Activated CD8-positive, alpha-beta T cell treated with anti-CD3 and anti-CD28 coated beads for 36 hours (primary cell): ENCODE measurements at regions not wholly inside any gene's neighbourhood (a gene's known extent, or its start where the extent isn't known, plus 50 kb on each side); places are given as distances from the start of the nearest gene placed in this dataset.

Source experiments
- ATAC-seq: fragments of 200-7000 bp; cut with Tn5 transposase; one replicate; pipeline ENCODE4 v1.10.0; 2021; ENCODE audit warnings: mild to moderate bottlenecking, moderate library complexity
- CTCF ChIA-PET: fragments of 350-600 bp; sonication (Branson Sonifier 250); formaldehyde crosslinking; loops from one replicate; lab custom pipeline; 2021; ENCODE audit warnings: antibody characterized with exemption; lab: Charles Lee
- POLR2A ChIA-PET: fragments of 350-600 bp; sonication (Branson Sonifier 250); formaldehyde crosslinking; loops from one replicate; lab custom pipeline; 2021; ENCODE audit warnings: antibody characterized with exemption; lab: Charles Lee
- DNase-seq: peaks from one replicate; pipeline ENCODE4 v3.0.0-alpha.2; 2020
- H3K27ac Mint-ChIP-seq: one replicate; pipeline ENCODE4 v1.8.0; 2021; ENCODE audit warnings: mild to moderate bottlenecking, mixed read lengths
- H3K27me3 Mint-ChIP-seq: one replicate; pipeline ENCODE4 v1.8.0; 2021; ENCODE audit warnings: mixed read lengths
- H3K36me3 Mint-ChIP-seq: one replicate; pipeline ENCODE4 v1.8.0; 2021; ENCODE audit warnings: low read depth, mixed read lengths
- H3K4me1 Mint-ChIP-seq: one replicate; pipeline ENCODE4 v1.8.0; 2021; ENCODE audit warnings: low read depth, mixed read lengths
- H3K4me3 Mint-ChIP-seq: one replicate; pipeline ENCODE4 v1.8.0; 2021; ENCODE audit warnings: mild to moderate bottlenecking, moderate library complexity, mixed read lengths
- H3K9me3 Mint-ChIP-seq: one replicate; pipeline ENCODE4 v1.8.0; 2021; ENCODE audit warnings: mixed read lengths
- CTCF ChIP-seq: fragments of 200-600 bp; IDR thresholded peaks from one replicate; pipeline ENCODE4 v1.8.0; 2022; ENCODE audit warnings: antibody characterized with exemption, mild to moderate bottlenecking
- intact Hi-C: fragments of 100-400 bp; cut with micrococcal nuclease; formaldehyde crosslinking; loops from one replicate; pipeline ENCODE4 v1.10.0; 2022

GRCh38 chr5:3300726-3301125 is 294.9 kb upstream of the IRX1 start:
- no peak overlapping the region for H3K27ac Mint-ChIP-seq
- H3K9me3 Mint-ChIP-seq = peaks cover 2% of the 10 kb centered on the region
- POLR2A ChIA-PET = no interaction called here
- H3K4me1 Mint-ChIP-seq = no peaks in the 10 kb centered on the region
- no peak overlapping the region for H3K4me3 Mint-ChIP-seq
- no peak for TF ChIP-seq CTCF
- CTCF ChIA-PET = no interaction called here
- DNase-seq (no peak), ATAC-seq (no peak)
- H3K27me3 Mint-ChIP-seq = no peaks in the 10 kb centered on the region
- intact Hi-C loops = no loop called here
- H3K36me3 Mint-ChIP-seq = no peaks in the 10 kb centered on the region

- intact Hi-C loops = no loop called here
- Mint-ChIP-seq H3K9me3 (no peaks in the 10 kb centered on the region), H3K4me1 (no peaks in the 10 kb centered on the region), H3K36me3 (no peaks in the 10 kb centered on the region), H3K4me3 (no peak overlapping the region), H3K27me3 (no peaks in the 10 kb centered on the region), H3K27ac (no peak overlapping the region)
- ChIA-PET CTCF (no interaction called here), POLR2A (no interaction called here)
- TF ChIP-seq CTCF = no peak
- ATAC-seq = no peak
- no peak for DNase-seq
Measured at GRCh38 chr5:3299441-3299840, 296.2 kb upstream of the IRX1 start.

- ChIA-PET CTCF (no interaction called here), POLR2A (no interaction called here)
- Mint-ChIP-seq H3K4me1 (no peaks in the 10 kb centered on the region), H3K9me3 (no peaks in the 10 kb centered on the region), H3K4me3 (no peak overlapping the region), H3K36me3 (no peaks in the 10 kb centered on the region), H3K27ac (no peak overlapping the region), H3K27me3 (no peaks in the 10 kb centered on the region)
- intact Hi-C loops = no loop called here
- ATAC-seq (no peak), DNase-seq (no peak)
- TF ChIP-seq CTCF = no peak
Measured at GRCh38 chr5:3297853-3298252, 297.8 kb upstream of the IRX1 start.

GRCh38 chr5:3288325-3288724 is 307.3 kb upstream of the IRX1 start:
- H3K27ac Mint-ChIP-seq = no peak overlapping the region

GRCh38 chr5:3287516-3287915 is 308.1 kb upstream of the IRX1 start:
- Mint-ChIP-seq H3K36me3 (no peaks in the 10 kb centered on the region), H3K27ac (no peak overlapping the region), H3K27me3 (no peaks in the 10 kb centered on the region), H3K4me3 (no peak overlapping the region), H3K9me3 (peaks cover 2% of the 10 kb centered on the region), H3K4me1 (no peaks in the 10 kb centered on the region)
- DNase-seq (no peak), ATAC-seq (no peak)
- CTCF ChIA-PET = no interaction called here
- POLR2A ChIA-PET = no interaction called here
- TF ChIP-seq CTCF = no peak
- intact Hi-C loops = no loop called here

More at GRCh38 chr5:3288325-3288724, 307.3 kb upstream of the IRX1 start:
- H3K4me1 Mint-ChIP-seq = no peaks in the 10 kb centered on the region
- H3K27me3 Mint-ChIP-seq = no peaks in the 10 kb centered on the region
- no peaks in the 10 kb centered on the region for H3K9me3 Mint-ChIP-seq
- TF ChIP-seq CTCF = no peak
- intact Hi-C loops = no loop called here
- no peak for ATAC-seq
- H3K36me3 Mint-ChIP-seq = no peaks in the 10 kb centered on the region
- POLR2A ChIA-PET = no interaction called here
- H3K4me3 Mint-ChIP-seq = no peak overlapping the region
- no peak for DNase-seq
- CTCF ChIA-PET = no interaction called here
